ENCODE measurements at regions not wholly inside any gene's neighbourhood (a gene's known extent, or its start where the extent isn't known, plus 50 kb on each side); places are given as distances from the start of the nearest gene placed in this dataset.

DNA sequence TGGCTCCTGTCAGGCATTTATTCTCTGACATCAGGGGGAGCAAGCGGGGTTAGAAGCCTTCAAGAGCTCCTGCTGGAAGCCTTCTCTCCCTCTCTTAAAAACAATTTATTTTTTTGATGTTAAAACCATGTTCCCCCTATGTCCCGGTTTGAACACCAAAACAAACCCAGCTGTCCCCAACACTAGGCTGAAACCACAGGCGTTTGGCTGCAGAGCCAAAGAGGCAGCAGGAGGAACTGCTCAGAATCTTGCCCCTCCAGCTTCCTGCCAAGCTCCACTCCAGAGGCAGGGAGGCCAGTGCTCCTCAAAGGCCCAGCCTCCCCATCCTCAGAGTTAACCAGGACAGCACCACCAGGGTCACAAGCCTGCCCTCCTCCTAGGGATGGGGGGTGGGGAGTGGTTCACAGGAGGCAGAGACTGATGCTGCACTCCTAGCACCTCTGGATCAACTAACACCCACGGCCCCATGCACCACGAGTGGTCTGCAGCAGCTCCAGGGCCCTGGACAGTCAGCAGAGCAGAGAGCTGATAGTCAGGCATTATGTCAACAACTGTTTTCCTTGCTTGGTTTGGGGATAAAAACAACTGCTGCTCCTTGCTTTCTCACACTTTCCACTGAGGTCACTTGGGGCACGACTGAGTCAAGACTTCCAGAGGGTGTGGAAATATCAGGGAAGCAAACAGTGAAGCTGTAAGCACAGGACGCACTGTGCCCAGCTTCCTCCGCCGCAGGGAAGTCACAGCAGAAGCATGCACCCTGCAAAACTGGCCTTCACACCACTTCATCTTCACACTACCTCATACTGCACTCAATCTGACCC, 96.5 kb upstream of the ADRA1B start:
- DNase-seq (ENCODE audit: low read depth in 2 of 2) = no peak

DNA sequence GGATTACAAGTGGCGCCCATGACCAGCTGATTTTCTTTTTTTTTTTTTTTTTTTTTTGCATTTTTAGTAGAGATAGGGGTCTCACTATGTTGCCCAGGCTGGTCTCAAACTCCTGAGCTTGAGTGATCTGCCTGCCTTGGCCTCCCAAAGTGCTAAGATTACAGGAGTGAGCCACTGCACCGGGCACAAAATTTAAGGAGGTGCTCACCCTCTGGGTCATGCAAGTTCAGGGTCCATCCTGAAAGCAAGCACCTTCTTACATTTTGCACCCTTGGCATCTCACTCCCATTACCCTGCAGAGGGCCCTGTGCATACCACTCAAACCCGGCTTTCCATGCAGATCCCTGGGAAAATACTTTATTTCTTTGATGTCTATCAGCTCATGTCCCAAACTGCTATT, 95.6 kb upstream of the ADRA1B start:
- no peak for DNase-seq (ENCODE audit: low read depth in 2 of 2)

DNA sequence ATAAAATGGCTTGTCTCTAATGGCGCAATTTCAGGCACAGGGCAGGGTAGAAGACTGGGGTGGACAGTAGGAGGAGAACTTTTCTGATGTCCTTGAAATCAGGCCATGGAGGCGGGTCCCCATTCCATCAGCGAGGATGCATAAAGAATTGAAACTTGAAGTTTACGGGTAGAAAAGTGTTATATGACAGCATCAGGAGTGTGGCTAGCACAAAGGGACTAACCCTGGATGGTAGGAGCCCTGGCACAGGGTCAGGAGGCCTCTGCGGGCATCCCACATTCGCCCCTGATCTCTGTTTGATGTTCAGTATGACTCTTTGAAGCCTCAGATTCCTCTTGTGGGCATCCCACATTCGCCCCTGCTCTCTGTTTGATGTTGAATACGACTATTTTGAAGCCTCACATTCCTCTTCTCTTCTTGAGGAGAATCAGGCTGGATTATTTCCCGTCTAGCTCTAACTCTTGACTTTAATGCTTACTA, 94.8 kb upstream of the ADRA1B start:
- DNase-seq (ENCODE audit: low read depth in 2 of 2) = no peak

DNA sequence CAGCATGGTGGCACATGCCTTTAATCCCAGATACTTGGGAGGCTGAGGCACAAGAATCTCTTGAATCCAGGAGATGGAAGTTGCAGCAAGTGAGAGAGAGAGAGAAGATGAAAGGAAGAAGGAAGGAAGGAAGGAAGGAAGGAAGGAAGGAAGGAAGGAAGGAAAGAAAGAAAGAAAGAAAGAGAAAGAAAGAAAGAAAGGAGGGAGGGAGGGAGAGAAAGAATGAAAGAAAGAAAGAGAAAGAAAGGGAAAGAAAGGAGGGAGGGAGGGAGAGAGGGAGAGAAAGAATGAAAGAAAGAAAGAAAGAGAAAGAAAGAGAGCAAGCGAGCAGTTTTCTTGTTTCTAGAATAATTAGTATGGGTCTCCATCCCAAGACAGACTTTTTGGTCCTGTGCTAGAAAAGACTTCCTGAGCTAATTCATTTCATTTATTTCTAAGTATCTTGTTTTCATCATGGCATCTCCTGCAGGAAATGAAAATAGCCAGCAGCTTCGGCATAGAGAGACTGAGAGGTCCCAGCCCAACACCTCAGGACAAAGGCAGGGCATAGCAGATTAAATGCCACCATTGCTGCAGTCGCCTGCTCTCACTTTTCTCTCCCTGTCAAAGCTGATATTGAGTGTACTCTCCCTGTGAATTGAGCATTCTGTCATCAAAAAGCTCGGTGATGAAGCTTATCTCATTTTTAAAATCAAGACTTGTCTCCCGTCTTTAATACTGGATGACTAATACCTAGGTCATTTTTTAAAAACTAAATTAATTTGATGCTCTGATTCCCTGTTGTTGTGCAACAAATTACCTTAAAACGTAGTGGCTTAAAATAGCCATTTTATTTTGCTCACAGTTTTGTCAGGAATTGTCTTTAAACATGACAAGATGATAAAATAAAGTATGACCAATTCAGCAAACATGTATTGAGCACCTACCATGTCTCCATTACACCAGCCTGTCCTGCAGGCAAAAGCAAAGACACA, 91.8 kb upstream of the ADRA1B start:
- no peak for DNase-seq (ENCODE audit: low read depth in 2 of 2)

DNA sequence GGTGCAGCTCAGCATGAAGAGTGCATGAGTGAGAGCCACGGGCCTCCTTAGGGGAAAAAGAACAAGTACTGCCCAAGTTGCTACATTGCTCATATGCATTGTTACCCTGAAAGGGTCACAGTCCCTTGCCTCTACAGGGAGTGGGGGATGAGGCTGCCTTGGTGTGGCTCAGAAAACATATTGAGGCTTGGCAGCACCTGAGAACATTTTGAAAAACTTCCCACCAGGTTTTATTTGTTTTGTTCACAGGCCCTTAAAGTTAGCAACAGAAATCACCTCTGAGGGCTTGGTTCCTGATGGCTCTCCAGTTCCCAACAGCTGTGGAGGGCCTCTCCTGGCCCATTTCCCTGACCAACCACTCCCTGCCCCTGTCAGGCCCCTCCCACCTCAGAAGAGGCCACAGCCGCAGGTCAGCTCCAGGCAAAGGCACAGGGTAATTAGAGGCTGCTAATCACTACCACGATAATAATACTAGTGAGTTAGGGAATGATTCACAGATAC, 90.7 kb upstream of the ADRA1B start:
- DNase-seq (ENCODE audit: low read depth in 2 of 2) = no peak

DNA sequence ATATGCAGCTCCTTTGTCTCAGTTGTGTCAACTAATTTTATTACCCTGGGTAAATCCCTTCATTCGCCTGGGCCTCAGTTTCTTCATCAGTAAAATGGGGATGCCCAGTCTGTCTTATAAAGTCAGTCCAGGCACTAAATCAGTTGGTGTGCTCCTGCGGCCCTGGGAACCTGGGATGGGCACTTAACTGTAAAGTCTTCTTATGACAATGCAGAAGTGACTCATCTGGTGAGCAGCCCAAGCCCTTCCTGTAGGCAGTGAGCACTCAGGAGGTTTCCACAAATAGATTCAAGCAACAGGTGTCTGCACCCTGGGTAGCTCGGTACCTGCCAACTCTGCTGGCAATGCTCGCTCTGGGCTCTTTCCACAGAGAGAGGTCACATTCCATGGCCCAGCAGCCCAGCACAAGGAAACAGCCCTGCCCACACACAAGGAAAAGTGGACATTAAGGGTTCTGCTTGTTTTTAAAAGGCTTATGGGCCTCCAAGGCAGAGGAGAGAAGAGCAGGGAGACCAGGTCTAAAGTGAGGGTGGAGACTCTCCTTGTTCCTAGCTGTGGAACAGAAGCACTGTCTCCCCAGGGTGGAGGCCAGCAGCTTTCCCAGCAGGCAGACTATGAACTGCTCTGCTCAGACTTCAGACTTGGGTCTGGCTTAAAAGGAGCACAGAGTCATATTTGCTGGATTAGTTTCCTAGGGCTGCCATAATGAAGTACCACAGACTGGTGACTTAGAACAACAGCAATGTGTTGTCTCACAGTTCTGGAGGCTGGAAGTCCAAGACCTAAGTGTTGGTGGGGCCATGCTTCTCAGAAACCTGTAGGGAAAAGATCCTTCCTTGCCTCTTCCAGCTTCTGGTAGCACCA, 89.7 kb upstream of the ADRA1B start:
- DNase-seq (ENCODE audit: low read depth in 2 of 2) = no peak

DNA sequence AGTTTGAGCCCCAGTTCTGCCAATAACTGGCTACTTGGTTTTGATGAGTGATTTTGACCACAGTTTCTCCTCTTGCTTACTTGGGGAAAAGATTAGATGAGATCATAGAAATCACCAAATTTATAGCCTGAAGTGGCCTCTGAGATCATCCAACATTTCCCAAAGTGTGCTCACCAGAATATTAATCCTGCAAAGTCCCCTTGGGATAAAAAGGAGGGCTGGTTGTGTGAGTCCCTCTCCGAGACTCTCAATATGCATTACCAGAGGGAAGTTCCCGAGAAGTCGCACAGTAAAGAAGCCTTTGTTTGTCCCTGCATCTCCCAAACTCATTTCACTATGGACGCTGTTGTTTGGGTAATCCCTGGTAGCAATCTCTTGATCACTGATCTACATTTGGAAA, 88.4 kb upstream of the ADRA1B start:
- no peak for DNase-seq (ENCODE audit: low read depth in 2 of 2)

DNA sequence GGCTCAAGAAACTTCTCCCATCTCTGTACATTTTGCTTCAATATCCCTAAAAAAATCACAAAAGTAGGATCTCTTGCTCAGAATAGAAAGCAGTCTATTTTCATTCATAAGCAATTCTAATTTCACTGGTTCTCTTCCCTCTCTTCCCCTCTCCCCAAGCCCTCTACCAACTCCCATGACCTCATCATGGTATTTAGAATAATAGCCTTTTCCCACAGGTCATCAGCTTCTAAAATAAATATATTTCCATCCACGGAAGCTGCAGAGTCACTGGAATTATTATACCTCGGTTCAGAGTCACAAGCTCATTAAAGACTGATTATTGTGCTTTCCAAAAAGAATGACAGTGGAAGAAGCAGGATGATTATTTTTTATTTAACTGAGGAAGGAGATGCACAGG, 84.2 kb upstream of the ADRA1B start:
- no peak for DNase-seq (ENCODE audit: low read depth in 2 of 2)

DNA sequence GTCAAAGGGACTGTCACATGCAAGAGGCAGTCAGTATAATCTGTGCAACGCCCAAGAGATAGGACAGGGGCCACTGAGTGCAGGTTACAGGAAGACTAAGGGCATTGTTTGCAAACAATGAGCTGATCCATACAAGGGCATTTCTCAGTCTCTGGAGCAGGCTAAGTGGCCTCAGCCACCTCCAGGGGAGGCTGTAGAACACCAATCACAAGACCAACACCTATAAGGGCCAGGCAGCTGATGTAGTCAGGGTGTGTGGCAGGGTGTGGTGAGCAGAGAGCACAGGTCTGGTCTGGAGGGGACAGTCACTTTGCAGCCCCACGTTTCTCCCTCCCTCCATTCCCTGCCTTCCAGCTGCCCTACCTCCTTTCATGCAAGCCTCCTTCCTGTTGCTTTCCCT, 83.2 kb upstream of the ADRA1B start:
- no peak for DNase-seq (ENCODE audit: low read depth in 2 of 2)

DNA sequence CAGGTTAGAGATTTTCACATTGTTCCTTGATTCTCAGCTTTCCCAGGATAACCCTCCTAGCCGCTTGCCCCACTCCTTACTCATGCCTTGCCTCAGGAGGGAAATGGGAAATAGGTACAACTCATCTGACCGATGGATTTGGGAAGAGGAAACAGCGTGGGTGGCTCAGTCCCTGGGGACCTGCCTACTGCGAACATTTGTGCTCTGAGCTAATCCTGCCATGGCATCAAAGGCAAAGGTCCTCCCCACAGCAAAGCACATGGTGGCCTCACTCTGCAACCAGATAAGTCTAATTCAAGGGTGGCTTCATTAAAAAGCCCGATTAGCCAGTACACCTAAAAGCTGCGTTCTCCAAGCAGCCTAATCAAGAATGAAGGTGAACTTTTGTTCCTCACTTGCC, 82.4 kb upstream of the ADRA1B start:
- no peak for DNase-seq (ENCODE audit: low read depth in 2 of 2)

DNA sequence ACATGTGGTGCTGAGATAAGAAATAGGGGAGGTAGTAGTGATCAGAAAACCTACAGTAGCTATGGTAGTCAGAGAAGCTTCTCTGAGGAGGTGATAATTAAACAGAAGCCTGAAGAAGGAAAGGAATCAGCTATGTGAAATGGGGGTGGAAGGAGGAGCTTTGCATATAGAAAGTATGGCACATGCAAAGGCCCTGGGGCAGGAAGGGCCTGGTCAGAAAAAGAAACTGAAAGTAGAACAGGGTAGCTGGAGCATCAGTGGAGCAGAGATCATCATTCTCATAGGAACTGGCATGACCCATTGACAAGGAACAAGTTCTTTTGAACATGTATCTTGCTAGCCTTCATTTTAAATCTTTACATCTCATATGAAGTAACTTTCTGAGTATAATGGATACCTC, 80.7 kb upstream of the ADRA1B start:
- DNase-seq (ENCODE audit: low read depth in 2 of 2) = no peak

DNA sequence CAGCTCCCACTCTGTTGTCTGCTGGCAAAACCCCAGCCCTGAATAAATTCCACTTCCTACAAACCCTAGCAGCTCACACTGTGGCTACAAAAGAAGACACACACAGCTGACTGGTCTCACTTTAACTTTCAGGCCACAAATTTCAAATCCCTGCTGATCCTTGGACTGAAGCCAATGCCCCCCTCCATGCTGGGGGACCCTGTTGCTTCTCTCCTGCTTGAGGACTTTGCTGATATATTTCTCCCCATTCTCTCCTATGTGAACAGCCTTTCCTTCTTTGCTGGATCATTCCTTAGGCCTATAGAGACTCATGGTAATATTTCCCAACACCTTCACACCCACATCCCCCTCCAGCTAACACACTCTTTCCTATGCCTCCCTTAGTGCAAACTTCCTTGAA, 79.6 kb upstream of the ADRA1B start:
- no peak for DNase-seq (ENCODE audit: low read depth in 2 of 2)

DNA sequence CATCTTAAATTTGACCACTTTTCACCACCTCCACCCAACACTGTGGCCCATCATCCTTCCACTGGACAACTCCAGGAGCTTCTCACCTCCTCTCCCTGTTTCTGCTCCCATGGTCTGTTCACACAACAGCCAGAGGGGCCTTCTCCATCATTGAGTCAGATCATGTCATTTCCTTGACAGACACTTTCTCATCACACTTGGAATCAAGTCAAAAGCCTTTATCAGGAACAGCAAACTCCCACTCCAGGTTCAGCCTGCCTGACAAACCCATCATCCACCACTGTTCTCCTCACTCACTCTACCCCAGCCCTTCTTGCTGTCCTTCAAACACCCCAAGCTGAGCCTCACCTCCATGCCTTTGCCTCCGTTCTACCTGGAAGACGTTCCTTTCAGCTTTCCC, 78.4 kb upstream of the ADRA1B start:
- no peak for DNase-seq (ENCODE audit: low read depth in 2 of 2)

DNA sequence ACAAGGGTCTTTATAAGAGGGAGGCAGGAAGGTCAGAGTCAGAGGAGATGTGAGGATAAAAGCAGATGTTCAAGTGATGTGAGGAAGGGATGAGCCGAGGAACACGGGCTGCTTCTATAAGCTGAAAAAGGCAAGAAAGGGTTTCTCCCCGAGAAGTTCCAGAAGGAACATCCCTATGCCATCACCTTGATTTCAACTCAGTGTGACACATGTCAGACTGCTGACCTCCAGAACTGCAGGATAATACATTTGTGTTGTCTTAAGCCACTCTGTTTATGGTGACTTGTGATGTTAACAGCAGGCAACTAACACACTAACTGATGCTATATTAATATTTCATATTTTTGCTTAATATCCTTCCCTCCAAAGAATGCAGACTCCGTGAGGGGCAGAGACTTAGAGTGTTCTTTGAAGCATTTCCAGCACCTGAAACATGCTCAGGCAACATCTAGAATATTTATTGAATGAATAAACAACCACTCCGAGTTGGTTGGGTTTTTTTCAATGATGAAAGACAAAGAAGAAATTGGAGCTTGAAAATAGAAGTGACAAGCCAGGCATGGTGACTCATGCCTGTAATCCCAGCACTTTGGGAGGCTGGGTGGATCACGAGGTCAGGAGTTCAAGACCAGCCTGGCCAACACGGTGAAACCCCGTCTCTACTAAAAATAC, 77.6 kb upstream of the ADRA1B start:
- no peak for DNase-seq (ENCODE audit: low read depth in 2 of 2)

DNA sequence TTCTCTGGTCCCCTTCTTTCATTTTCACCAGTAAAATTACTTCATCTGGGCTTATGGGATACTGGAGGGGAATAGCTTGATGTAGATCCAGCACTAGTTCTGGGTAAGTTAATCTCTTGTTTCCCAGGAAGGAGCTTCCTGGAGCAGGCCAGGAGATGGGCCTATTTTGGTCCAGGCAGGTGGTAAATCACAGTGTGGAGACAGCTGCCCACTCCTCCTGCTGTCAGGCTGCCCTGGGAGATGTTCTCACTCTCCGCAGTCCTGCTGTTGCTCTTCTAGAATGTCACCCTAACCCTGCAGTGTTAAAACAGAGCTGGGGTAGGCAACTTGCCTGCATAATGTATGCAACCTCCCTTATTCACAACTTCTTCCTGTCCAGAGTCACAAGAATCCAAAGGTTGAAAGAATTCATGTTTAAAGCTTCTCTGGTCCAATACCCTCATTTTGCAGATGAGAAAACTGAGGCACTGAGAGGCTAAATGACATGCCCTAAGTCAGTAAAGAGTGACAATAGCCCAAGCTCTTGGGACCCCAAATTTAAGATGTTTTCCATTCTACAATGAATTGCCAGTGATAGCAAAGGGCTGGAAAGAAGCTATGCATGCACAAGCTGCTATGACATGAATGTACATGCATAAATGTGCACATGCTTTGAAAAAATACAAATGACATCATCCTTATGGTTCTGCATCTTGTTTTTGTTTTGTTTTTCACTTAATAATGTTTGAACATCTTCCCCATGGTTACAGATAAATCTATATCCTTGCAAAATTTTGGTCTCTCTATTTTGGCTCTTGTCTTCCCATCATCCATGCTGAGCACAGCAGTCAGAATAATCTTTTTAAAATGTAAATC, 71.8 kb upstream of the ADRA1B start:
- no peak for DNase-seq (ENCODE audit: low read depth in 2 of 2)

DNA sequence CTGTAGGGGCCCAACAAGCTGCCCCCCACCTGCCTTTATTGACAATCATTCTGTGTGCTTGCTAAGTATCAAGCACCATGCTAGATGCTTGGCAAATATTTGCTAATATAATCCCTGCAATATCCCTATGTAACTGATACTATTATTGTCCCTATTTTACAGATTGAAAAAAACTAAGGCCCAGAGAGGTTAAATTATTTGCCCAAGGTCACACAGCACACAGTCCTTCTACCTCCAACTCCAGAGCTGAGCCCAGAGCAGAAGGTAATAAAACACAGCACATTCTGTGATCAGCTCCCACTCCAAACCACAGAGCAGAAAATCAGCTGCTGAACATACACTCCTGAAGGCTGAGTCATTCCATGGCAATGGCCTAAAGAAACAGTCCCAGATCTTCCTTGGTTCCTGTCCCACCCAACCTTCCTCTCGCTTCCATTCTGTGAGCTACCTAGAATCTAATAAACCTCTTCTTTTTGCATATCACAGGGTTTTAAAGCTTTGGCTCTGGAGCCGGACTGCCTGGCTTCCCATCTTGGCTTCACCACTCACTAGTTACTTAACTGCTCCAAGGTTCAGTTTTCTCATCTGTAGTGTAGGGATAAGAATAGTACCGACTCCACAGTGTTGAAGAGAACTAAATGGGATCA, 66.7 kb upstream of the ADRA1B start:
- DNase-seq (ENCODE audit: low read depth in 2 of 2) = no peak

DNA sequence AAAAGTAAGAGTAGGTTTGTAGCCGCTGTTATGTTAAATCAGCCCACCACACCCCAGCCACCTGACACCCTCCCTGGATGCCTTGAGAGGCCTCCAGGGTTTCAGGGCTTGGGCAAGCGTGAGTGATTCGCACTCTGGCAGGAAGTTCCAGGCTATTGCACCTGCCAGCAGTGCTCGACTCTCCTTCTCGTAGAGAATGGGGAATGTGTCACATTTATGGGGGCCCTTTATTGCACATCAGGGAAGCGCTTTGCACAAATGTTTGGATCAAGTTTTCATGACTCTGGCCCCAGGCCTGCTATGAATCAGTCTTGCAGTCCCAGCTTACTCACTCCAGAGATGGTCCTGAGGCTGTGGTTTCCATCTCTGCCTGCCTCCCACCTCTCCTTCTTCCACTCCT, 66.1 kb upstream of the ADRA1B start:
- DNase-seq (ENCODE audit: low read depth in 2 of 2) = no peak

DNA sequence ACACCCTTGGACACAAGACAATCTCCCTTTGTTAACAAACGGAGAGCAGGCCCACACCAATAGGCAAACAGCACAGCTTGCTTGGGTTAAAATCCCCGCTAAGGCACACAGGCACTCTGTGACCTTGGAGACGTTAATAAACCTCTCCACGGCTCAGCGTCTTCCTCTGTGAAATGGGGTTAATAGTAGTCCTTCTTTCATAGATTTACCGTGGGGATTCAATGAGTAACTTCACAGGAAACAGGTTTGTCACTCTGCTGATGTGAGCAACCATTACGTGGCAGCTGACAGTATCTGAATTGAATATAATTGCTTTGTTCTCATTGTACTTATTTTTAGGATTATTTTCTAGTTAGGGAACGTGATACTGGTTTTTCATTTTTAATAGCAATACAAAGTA, 65.2 kb upstream of the ADRA1B start:
- no peak for DNase-seq (ENCODE audit: low read depth in 2 of 2)

DNA sequence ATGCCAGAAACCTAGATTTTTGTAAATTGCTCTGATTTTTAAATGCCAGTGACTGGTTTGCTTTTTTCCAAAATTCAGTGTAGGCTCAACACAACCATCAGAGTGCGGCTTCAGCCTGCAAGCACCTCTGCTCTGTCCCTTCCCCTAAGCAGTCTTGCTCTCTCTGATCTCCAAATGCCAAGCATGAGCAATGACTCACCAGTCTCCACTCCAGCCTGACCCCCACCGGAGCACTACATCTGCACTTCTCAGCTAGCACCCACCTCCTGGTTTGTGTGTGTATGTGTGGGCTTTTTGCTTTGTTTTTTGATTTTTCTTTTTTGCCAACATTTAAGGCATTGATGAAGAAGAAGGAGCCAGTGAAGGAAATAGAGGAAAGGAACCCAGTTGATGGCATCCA, 61.4 kb upstream of the ADRA1B start:
- DNase-seq (ENCODE audit: low read depth in 2 of 2) = no peak
